Retinal pigment epithelial cell (primary cell): ENCODE measurements at regions not wholly inside any gene's neighbourhood (a gene's known extent, or its start where the extent isn't known, plus 50 kb on each side); places are given as distances from the start of the nearest gene placed in this dataset.

Source experiments
- DNase-seq: peaks from one replicate; pipeline ENCODE4 v3.0.0-alpha.2; 2010; ENCODE audit warnings: low read depth
- H3K4me3 ChIP-seq: 2 replicates; pipeline ENCODE4 v1.5.1; 2011; ENCODE audit warnings: mild to moderate bottlenecking, low read length, control low read depth, moderate library complexity
- TF ChIP-seq, protein P1 (sequence below): conservative IDR thresholded peaks from 2 replicates; pipeline ENCODE4 v1.5.1; 2011; ENCODE audit warnings: low read depth, low read length, control low read depth, inconsistent platforms

DNA sequence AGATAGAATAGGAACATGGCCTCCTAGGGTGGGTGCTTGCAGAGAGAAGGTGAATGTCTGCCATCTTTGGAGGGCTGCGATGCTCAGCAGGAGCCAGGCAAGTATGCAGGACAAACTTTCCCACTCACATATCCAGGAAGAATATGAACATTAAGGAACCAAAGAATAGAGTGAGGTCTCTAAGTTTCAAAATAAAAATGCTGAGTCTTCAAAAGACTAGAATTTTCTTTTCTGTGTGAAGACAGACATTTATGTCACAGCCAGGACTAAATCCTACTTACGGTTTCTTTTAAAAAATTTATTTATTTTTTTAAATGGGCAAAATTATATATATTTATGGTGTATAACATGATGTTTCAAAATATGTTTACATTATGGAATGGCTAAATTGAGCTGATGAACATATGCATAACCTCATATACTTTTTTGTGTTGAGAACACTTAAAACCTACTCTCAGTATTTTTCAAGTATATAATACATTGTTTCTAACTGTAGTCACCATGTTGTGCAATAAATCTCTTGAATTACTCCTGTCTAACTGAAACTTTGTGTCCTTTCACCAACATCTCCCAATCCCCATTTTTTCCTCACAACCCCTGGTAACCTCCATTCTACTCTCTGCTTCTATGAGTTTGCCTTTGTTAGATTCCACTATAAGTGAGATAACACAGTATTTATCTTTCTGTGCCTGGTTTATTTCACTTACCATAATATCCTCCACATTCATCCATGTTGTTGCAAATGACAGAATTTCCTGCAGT lies 177.8 kb upstream of the HAND2 start:
- no peak overlapping the region for H3K4me3 ChIP-seq
- no peak for DNase-seq
- TF ChIP-seq, protein P1, sequence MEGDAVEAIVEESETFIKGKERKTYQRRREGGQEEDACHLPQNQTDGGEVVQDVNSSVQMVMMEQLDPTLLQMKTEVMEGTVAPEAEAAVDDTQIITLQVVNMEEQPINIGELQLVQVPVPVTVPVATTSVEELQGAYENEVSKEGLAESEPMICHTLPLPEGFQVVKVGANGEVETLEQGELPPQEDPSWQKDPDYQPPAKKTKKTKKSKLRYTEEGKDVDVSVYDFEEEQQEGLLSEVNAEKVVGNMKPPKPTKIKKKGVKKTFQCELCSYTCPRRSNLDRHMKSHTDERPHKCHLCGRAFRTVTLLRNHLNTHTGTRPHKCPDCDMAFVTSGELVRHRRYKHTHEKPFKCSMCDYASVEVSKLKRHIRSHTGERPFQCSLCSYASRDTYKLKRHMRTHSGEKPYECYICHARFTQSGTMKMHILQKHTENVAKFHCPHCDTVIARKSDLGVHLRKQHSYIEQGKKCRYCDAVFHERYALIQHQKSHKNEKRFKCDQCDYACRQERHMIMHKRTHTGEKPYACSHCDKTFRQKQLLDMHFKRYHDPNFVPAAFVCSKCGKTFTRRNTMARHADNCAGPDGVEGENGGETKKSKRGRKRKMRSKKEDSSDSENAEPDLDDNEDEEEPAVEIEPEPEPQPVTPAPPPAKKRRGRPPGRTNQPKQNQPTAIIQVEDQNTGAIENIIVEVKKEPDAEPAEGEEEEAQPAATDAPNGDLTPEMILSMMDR, result no peak

DNA sequence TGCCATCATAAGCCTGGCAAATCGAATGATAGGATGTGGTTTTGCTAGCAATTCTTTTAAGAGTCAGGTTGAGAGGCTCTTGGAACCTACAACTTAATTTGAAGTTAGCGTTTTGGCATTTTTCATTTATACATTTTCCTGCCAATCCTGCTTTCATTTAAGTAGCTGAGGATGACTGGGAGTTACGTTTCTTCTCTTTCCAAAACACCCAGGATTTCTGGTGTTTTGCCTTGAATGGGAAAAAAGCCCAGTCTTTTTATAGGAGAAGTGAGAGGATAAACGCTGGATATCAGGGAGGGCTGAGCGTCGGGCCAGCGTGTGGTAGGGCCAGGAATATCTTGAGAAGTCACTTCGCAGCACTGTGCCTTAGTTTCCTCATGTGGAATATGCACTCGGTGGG lies 174.2 kb upstream of the HAND2 start:
- TF ChIP-seq, protein P1, result no peak
- no peak for DNase-seq
- no peak overlapping the region for H3K4me3 ChIP-seq

DNA sequence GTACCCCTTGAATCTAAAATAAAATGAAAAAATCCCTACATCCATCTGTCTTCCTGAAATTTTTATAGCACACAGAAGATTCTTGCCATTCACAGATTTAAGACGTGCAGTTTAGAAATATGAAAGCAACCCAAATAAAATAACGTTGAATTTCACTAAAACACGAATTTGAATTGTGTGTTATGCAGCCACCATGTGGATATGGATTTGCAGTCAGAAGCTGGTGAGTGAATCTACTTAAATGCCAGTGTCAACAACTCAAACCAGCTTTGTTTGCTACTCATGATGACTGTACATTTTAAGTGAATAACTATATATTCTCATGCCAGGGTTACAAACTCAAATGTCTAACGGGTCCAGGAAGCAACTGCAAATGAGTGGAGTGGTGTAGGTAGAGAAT lies 173.0 kb upstream of the HAND2 start:
- no peak for DNase-seq
- no peak overlapping the region for H3K4me3 ChIP-seq
- TF ChIP-seq, protein P1, result no peak

DNA sequence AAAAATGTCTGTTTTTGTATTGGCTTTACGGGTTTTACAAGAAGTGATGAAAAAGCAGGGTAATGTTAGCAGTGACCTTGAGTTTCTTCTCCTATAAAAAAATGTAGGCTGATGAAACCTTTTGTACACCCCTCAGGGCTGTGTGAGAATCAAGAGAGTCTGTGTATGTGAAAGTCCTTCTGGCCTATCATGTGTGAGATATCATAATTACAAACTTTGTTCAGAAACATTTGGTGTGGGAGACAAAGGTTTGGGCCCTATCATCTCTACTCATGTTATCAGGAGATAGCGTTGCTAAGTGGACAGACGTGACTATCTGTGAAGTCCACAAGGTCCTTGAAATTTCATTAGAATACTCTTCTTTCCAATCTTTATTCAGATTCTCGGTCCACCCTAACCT lies 170.6 kb upstream of the HAND2 start:
- TF ChIP-seq, protein P1, result no peak
- no peak for DNase-seq
- no peak overlapping the region for H3K4me3 ChIP-seq

DNA sequence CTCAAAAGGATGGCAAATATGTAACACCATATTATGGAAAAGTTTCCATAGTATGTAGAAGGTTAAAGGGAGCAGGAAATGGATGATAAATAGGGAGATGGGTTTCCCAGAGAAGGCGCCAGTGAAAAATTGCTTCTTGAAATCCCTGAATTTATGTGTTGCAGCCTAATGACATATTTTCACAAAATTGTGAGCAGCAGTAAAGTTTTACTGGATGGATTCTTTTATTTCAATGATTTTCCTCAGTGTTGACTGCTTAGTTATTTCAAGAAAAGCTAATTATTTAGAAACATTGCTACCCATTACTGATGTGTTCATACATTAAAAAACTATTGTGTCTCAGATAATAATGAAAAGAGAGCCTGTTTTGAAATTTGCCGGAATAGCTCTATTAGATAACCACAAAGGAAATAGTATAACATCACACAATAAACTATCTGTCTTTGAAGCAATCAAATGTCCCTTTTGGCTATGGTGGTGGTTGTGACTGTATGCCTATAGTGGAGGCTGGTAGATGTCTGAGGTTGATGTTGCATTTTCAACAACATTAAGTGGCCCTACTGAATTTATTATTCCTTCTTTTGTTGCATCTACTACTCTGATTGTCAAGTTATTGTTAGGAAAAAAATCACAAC lies 169.9 kb upstream of the HAND2 start:
- no peak for DNase-seq
- TF ChIP-seq, protein P1, result no peak
- H3K4me3 ChIP-seq, result no peak overlapping the region

DNA sequence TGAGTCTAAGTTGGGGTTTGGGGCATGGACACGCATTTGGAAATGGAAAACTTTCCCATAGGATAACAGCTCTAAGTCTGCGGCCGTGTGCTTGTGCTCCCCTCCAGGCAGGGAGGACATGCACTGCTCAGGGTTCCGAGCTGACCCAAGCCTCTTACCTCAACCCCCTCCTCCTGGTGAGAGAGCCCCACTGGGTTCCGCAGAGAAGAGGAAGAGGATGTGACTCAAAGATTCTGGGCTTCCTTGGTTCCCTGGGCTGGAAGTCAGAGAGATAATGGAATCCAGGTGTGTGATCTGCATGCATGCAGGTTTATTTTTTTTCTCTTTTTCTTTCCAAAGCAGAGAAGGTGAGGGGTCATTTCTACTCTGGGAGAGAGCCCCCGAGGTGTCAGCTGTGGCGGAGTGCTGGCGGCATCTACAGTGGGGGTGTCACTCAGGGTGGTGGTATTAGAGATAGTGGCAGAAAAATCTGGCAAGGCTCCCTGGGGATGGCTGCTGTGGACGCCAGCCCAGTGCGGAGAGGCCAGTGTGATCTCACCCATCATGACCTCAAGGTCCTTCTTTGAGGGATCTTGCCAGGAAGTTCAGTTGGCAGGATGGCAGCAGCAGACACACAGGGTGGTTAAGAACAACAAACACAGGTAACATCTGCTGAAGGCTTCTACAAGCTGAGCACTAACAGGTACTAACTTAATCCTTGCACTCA lies 168.7 kb upstream of the HAND2 start:
- H3K4me3 ChIP-seq, result no peak overlapping the region
- TF ChIP-seq, protein P1, result no peak
- DNase-seq, result no peak

DNA sequence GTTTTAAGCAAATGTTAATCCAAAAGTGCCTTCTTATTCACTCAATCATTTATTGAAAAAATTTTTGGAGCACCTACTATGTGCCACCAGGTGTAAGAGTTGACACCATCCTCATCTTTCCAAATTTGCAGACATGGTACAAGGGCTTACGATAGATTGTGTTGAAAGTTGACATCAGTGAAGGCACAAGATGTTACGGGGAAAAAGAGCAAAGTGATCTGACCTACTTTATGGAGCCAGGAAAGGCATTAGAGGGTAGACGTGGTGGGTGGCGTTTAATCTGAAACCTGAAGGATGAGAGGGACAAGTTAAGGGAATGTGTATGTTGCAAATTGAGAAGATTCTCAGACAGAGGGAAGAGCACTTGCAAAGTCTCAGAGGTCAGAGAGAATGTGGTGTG lies 167.8 kb upstream of the HAND2 start:
- TF ChIP-seq, protein P1, result no peak
- no peak overlapping the region for H3K4me3 ChIP-seq
- DNase-seq, result no peak
